Ovary (tissue), 7 donors: ENCODE measurements at regions not wholly inside any gene's neighbourhood (a gene's known extent, or its start where the extent isn't known, plus 50 kb on each side); places are given as distances from the start of the nearest gene placed in this dataset.

Experiments
- DNase-seq, 5 donors: peaks; one replicate each; pipeline ENCODE4 v3.0.0-alpha.2; 2019 to 2020
- H3K27ac ChIP-seq, 2 donors: fragments of 200-600 bp; one replicate each; pipeline versions ENCODE4 v1.5.1 to v1.8.0; 2019 to 2022
- H3K27me3 ChIP-seq: fragments of 200-600 bp; one replicate; pipeline ENCODE4 v1.8.0; 2022
- H3K36me3 ChIP-seq: fragments of 200-600 bp; sonication (generic); one replicate; pipeline ENCODE4 v1.5.1; 2019
- H3K4me1 ChIP-seq: one replicate; pipeline ENCODE4 v1.8.1; 2013; ENCODE audit warnings: mild to moderate bottlenecking, moderate library complexity; ENCODE audit not compliant: insufficient read depth
- H3K4me3 ChIP-seq: fragments of 200-600 bp; sonication (generic); one replicate; pipeline ENCODE4 v1.5.1; 2017
- H3K9me3 ChIP-seq, 2 donors: fragments of 200-600 bp in 1 of 2; sonication (generic) in 1 of 2; one replicate each; pipeline versions ENCODE4 v1.5.1 to v1.8.1; 2013 to 2019; ENCODE audit warnings: mild to moderate bottlenecking in 1 of 2, moderate library complexity in 1 of 2
- CTCF ChIP-seq, 3 donors: fragments of 450-650 bp in 2 of 3; fragments of 200-600 bp in 1 of 3; IDR thresholded peaks; one replicate each; pipeline versions ENCODE4 v1.5.1 to v1.8.0; 2016 to 2022; ENCODE audit warnings: antibody characterized with exemption in 3 of 3, mild to moderate bottlenecking in 1 of 3
- EP300 ChIP-seq: sonication (generic); formaldehyde crosslinking; IDR thresholded peaks from one replicate; pipeline ENCODE4 v1.6.1; 2017; ENCODE audit warnings: antibody characterized with exemption
- POLR2A ChIP-seq: fragments of 450-650 bp; IDR thresholded peaks from one replicate; pipeline ENCODE4 v1.6.1; 2017; ENCODE audit warnings: antibody characterized with exemption, mild to moderate bottlenecking, moderate library complexity
- WGBS, 3 donors: extraction: QIAGEN DNeasy Blood & Tissue Kit in 1 of 3; methylation state at CpG; one replicate each; pipeline versions ENCODE4 v1.1.5 to v1.1.7; 2013 to 2017; 5-methylcytosine and 5-hydroxymethylcytosine counted together
- intact Hi-C, 4 donors: fragments of 100-400 bp; cut with DNase I; formaldehyde crosslinking; loops; one replicate each; pipeline versions ENCODE4 v1.11.0 to v1.15.1; 2022 to 2023
- donor health status: DM: no; HTN: no; CAD: no; lungs with moderate emphysema.
- donor health status: DM: no; HTN: no; CAD: no.
- donor health status: Bipolar disorder and iron deficiency.
- donor health status: DM: no; HTN: no; CAD: no.
- donor health status: DM: yes; HTN: yes; CAD: no.

DNA sequence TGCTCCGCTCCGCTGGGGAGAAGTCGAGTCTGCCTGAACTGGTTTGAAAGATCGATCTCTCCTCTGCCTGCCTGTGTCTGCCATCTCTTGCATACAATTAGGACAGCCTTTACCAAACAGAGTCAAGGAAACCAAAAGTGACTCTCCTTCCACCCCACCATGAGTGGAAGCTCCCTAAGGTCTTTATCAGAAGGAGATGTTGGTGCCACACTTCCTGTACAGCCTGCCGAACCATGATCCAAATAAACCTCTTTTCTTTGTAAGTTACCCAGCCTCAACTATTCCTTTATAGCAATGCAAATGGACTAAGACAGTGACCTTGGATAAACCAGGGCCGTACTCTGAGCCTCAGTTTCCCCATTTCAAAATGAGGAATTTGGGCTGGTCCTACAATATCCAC lies 106.3 kb upstream of the GDF10 start:
- 91 to 97% (median 97%) methylated on average over 6 of the region's 6 CpGs for WGBS, 3 donors
- Histone ChIP-seq H3K4me1 (no peaks in the 10 kb centered on the region), H3K4me3 (no peak overlapping the region), H3K9me3 (no peaks in the 10 kb centered on the region), H3K36me3 (no peaks in the 10 kb centered on the region), H3K27ac (no peak overlapping the region), H3K27me3 (no peaks in the 10 kb centered on the region)
- intact Hi-C loops = no loop called here
- TF ChIP-seq CTCF (IDR thresholded peaks at IDR 0.05) (no peak), POLR2A (no peak), EP300 (no peak)
- no peak for DNase-seq

GRCh38 chr10:47195274-47195885 lies 104.6 kb upstream of the GDF10 start:
- H3K36me3 ChIP-seq = no peaks in the 10 kb centered on the region
- no peak for TF ChIP-seq POLR2A
- no peak for TF ChIP-seq EP300
- TF ChIP-seq CTCF (IDR thresholded peaks at IDR 0.05) = no peak
- WGBS, 3 donors = 85 to 90% (median 85%) methylated on average over 15 of the region's 15 CpGs
- intact Hi-C loops = no loop called here
- no peak overlapping the region for H3K27ac ChIP-seq
- no peak overlapping the region for H3K4me3 ChIP-seq
- DNase-seq = no peak
- no peaks in the 10 kb centered on the region for H3K4me1 ChIP-seq
- H3K9me3 ChIP-seq = no peaks in the 10 kb centered on the region
- H3K27me3 ChIP-seq = no peaks in the 10 kb centered on the region

DNA sequence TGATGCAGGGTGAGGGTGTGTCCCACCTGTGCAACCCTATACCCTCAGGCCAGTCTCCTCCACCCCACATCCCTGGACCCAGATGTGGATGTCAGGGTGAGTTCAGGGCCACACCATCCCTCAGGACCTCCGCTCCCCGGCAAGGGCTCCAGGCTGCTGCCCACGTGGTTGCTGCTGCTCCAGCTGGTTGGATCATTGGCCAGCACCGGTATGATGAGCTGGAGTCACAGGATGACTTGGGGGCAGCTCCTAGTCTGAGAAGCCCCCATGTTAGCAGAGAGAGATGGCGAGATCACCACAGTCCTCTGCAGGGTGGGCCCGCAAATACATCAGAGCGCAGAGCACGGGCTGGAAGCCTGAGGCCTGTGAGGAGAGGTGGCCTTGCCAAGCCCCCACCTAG lies 103.3 kb upstream of the GDF10 start:
- DNase-seq = no peak
- Histone ChIP-seq H3K27ac (no peak overlapping the region), H3K4me3 (no peak overlapping the region), H3K27me3 (no peaks in the 10 kb centered on the region), H3K4me1 (no peaks in the 10 kb centered on the region), H3K36me3 (no peaks in the 10 kb centered on the region), H3K9me3 (no peaks in the 10 kb centered on the region)
- 87 to 95% (median 89%) methylated on average over 8 of the region's 8 CpGs for WGBS, 3 donors
- intact Hi-C loops = no loop called here
- TF ChIP-seq EP300 = no peak
- TF ChIP-seq CTCF (IDR thresholded peaks at IDR 0.05) = no peak
- no peak for TF ChIP-seq POLR2A

GRCh38 chr10:47198221-47198620 lies 101.8 kb upstream of the GDF10 start:
- no peak overlapping the region for H3K27ac ChIP-seq
- intact Hi-C loops = no loop called here
- H3K27me3 ChIP-seq = no peaks in the 10 kb centered on the region
- 83 to 89% (median 85%) methylated on average over 4 of the region's 4 CpGs for WGBS, 3 donors
- H3K4me1 ChIP-seq = no peaks in the 10 kb centered on the region
- TF ChIP-seq CTCF (IDR thresholded peaks at IDR 0.05) = no peak
- no peak for TF ChIP-seq POLR2A
- TF ChIP-seq EP300 = no peak
- DNase-seq = no peak
- no peaks in the 10 kb centered on the region for H3K36me3 ChIP-seq
- no peak overlapping the region for H3K4me3 ChIP-seq
- no peaks in the 10 kb centered on the region for H3K9me3 ChIP-seq
